KMS-11 (cell line): ENCODE measurements at regions not wholly inside any gene's neighbourhood (a gene's known extent, or its start where the extent isn't known, plus 50 kb on each side); places are given as distances from the start of the nearest gene placed in this dataset.

Experiments
- H2AFZ ChIP-seq: fragments of 200-600 bp; sonication (generic); 2 replicates; pipeline ENCODE4 v1.6.1; 2016; ENCODE audit warnings: antibody characterized with exemption, mixed run types, low read depth
- H3K27ac ChIP-seq: fragments of 200-600 bp; sonication (generic); 2 replicates; pipeline ENCODE4 v1.6.1; 2016; ENCODE audit warnings: mild to moderate bottlenecking, mixed run types
- H3K27me3 ChIP-seq: fragments of 200-600 bp; sonication (generic); 2 replicates; pipeline ENCODE4 v1.6.1; 2017; ENCODE audit warnings: mild to moderate bottlenecking, low read depth, mixed run types, moderate library complexity; ENCODE audit not compliant: insufficient read depth
- H3K36me3 ChIP-seq: fragments of 200-600 bp; sonication (generic); 2 replicates; pipeline ENCODE4 v1.6.1; 2017; ENCODE audit warnings: mild to moderate bottlenecking, mixed run types; ENCODE audit not compliant: insufficient read depth
- H3K4me1 ChIP-seq: fragments of 200-600 bp; sonication (generic); 2 replicates; pipeline ENCODE4 v1.6.1; 2016; ENCODE audit warnings: mild to moderate bottlenecking, low read depth, mixed run types; ENCODE audit not compliant: poor library complexity, severe bottlenecking
- H3K4me2 ChIP-seq: fragments of 200-600 bp; sonication (generic); 2 replicates; pipeline ENCODE4 v1.7.0; 2016; ENCODE audit warnings: mild to moderate bottlenecking, mixed run types
- H3K4me3 ChIP-seq: fragments of 200-600 bp; sonication (generic); IDR thresholded peaks from 2 replicates; pipeline ENCODE4 v1.6.1; 2017; ENCODE audit warnings: low read depth, low read length, mixed read lengths; ENCODE audit not compliant: insufficient read depth
- H3K79me2 ChIP-seq: fragments of 200-600 bp; sonication (generic); 2 replicates; pipeline ENCODE4 v1.6.1; 2016; ENCODE audit warnings: low read depth, mixed run types; ENCODE audit not compliant: insufficient read depth
- H3K9ac ChIP-seq: fragments of 200-600 bp; sonication (generic); 2 replicates; pipeline ENCODE4 v1.6.1; 2016; ENCODE audit warnings: mild to moderate bottlenecking, mixed run types
- H4K20me1 ChIP-seq: fragments of 200-600 bp; sonication (generic); 2 replicates; pipeline ENCODE4 v1.6.1; 2016; ENCODE audit warnings: mild to moderate bottlenecking, mixed run types; ENCODE audit not compliant: insufficient read depth
- TF ChIP-seq, protein P1 (sequence below): fragments of 200-600 bp; sonication (generic); conservative IDR thresholded peaks from 2 replicates; pipeline ENCODE4 v1.6.1; 2017; ENCODE audit warnings: low read depth, mild to moderate bottlenecking, antibody characterized with exemption, low read length, moderate library complexity, mixed read lengths

DNA sequence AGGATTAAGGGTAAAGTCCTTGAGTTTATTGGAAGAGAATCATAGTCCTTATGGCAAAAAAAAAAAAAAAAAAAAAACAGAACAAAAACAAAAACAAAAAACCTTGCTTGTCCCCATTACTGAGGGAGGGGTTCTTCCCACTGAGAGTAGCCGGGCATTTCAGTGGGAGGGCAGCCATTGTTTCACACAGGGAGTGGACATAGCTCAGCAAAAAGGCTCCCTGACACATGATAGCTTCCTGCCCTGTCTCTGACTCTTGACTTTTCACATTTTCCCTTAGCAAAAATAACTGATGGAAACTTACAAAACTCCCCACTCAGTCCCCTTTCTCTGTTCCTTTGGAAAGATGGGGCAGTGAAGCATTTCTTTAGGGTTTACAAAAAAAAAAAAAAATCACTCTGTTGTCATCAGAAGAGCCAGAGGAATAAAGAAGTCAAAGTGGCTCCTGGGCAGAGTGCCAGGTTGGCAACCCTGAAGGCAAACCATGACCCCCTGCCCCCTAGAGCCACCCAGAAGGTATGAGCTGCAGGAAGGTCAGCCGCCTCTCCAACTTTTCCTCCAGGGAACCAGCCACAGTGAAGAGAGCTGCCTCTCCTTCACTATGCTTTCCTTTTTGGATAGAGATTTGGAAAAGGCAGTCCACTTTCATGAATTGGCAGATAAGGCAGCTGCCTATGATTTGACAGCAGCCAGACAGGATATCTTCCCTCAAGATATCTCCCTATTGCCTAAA is 170.6 kb downstream of the KDR start:
- no peak overlapping the region for H3K9ac ChIP-seq

DNA sequence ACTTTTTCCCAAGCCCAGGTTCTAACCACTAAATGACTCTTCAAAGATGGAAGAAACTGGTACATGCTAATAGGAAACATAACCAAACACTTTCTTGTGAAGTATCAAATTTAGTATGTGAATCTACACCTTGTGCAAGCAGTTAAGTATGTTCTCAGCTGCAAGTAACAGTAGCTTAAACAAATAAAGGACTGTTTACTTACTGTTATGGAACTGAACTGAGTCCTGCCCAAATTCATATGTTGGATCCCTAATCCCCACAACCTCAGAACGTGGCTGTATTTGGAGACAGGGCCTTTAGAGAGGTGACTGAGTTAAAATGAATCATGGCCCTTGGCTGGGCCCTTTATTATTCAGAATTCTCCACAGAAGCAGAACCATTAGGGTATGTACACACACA is 178.7 kb downstream of the KDR start:
- H3K27me3 ChIP-seq: no peaks in the 10 kb centered on the region
- no peaks in the 10 kb centered on the region for H3K36me3 ChIP-seq
- no peak overlapping the region for H2AFZ ChIP-seq
- H3K27ac ChIP-seq: no peak overlapping the region
- H4K20me1 ChIP-seq: no peaks in the 10 kb centered on the region
- TF ChIP-seq, protein P1, sequence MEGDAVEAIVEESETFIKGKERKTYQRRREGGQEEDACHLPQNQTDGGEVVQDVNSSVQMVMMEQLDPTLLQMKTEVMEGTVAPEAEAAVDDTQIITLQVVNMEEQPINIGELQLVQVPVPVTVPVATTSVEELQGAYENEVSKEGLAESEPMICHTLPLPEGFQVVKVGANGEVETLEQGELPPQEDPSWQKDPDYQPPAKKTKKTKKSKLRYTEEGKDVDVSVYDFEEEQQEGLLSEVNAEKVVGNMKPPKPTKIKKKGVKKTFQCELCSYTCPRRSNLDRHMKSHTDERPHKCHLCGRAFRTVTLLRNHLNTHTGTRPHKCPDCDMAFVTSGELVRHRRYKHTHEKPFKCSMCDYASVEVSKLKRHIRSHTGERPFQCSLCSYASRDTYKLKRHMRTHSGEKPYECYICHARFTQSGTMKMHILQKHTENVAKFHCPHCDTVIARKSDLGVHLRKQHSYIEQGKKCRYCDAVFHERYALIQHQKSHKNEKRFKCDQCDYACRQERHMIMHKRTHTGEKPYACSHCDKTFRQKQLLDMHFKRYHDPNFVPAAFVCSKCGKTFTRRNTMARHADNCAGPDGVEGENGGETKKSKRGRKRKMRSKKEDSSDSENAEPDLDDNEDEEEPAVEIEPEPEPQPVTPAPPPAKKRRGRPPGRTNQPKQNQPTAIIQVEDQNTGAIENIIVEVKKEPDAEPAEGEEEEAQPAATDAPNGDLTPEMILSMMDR: no peak
- H3K4me2 ChIP-seq: no peak overlapping the region
- no peak overlapping the region for H3K4me3 ChIP-seq
- H3K79me2 ChIP-seq: no peaks in the 10 kb centered on the region
- no peak overlapping the region for H3K9ac ChIP-seq
- no peaks in the 10 kb centered on the region for H3K4me1 ChIP-seq

More for the DNA sequence above, 170.6 kb downstream of the KDR start:
- Histone ChIP-seq H4K20me1 (no peaks in the 10 kb centered on the region), H3K79me2 (no peaks in the 10 kb centered on the region), H3K4me3 (no peak overlapping the region), H3K27ac (no peak overlapping the region), H3K4me1 (no peaks in the 10 kb centered on the region), H3K36me3 (no peaks in the 10 kb centered on the region), H3K27me3 (no peaks in the 10 kb centered on the region), H3K4me2 (no peak overlapping the region), H2AFZ (no peak overlapping the region)
- TF ChIP-seq, protein P1: no peak

DNA sequence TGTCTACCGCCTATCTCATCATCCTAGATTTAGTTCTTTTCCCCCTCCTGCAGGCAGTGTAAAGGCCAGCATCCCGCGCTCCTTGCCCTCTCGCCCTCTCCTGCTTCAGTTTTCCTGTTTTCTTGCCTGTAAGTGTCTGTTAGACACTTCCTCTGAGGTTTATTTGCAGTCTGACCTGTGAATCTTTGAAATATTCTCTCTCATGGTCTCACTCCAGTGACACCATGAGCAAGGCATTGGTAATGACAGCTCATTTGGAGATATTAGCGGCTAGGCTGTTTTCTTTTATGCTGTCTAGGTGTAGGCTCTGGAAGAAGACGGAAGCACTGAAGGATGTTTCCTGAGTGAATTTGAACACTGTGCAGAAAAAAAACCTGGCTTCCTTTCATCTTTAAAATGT is 179.6 kb downstream of the KDR start:
- Histone ChIP-seq H4K20me1 (no peaks in the 10 kb centered on the region), H3K4me2 (no peak overlapping the region), H3K9ac (no peak overlapping the region), H3K4me1 (no peaks in the 10 kb centered on the region), H3K27me3 (no peaks in the 10 kb centered on the region), H2AFZ (no peak overlapping the region), H3K27ac (no peak overlapping the region), H3K79me2 (no peaks in the 10 kb centered on the region), H3K36me3 (no peaks in the 10 kb centered on the region), H3K4me3 (no peak overlapping the region)
- TF ChIP-seq, protein P1: no peak

DNA sequence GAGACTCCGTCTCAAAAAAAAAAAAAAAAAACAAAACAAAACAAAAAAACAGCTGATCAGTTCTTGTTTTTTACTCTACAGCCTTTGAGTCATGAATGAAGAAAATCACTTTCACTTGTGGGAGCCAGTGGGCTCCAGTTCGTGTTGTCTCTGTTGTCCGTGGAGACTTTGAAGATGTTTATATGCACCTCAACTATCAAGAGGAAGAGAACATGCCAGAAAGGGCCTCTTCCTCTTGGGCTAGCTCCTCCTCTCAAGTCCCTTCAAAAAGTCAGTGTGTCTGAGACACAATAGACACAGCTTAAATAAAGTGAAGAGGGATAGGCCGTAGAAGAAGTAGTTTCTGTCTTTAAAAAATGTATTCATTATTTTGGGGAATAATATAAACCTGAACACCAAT is 182.7 kb downstream of the KDR start:
- no peaks in the 10 kb centered on the region for H3K36me3 ChIP-seq
- no peaks in the 10 kb centered on the region for H3K79me2 ChIP-seq
- H4K20me1 ChIP-seq: no peaks in the 10 kb centered on the region
- no peak overlapping the region for H3K4me3 ChIP-seq
- H3K9ac ChIP-seq: no peak overlapping the region
- no peak overlapping the region for H2AFZ ChIP-seq
- no peaks in the 10 kb centered on the region for H3K4me1 ChIP-seq
- H3K4me2 ChIP-seq: no peak overlapping the region
- no peak overlapping the region for H3K27ac ChIP-seq
- no peaks in the 10 kb centered on the region for H3K27me3 ChIP-seq
- TF ChIP-seq, protein P1: no peak
